ENCODE measurements at regions not wholly inside any gene's neighbourhood (a gene's known extent, or its start where the extent isn't known, plus 50 kb on each side); places are given as distances from the start of the nearest gene placed in this dataset.
"Not testable (repeated sequence)": the region's sequence is repeated elsewhere in the genome, so short reads cannot be mapped to it uniquely, and the experiment has no call there.

DNA sequence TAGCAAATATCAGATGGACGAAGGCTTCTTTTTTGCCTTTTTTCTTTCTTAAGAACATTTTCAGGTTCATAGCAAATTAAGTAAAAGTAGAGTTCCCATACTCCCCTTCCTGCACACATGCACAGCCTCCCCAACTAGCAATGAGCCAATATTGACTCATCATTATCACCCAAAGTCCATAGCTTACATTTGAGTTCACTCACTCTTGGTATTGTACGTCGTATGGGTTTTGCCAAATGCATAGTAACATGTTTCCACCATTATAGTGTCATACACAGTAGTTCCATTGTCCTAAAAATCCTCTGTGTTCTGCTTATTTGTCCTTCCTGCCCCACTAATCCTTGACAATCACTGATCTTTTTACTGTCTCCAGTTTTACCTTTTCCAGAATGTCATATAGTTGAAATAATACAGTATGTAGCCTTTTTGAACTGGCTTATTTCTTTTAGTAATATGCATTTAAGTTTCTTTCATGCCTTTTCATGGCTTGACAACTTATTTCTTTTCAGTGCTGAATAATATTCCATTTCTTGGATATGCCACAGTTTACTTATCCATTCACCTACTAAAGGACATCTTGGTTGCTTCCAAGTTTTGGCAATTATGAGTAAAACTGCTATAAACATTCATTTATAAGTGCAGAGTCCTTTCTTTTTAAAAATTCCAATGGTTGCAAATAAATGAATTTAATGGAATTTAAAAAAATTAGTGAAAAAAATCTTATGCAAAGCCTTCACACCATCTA lies 242.1 kb downstream of the ISL1 start:
- no peak overlapping the region for H3K4me3 ChIP-seq

DNA sequence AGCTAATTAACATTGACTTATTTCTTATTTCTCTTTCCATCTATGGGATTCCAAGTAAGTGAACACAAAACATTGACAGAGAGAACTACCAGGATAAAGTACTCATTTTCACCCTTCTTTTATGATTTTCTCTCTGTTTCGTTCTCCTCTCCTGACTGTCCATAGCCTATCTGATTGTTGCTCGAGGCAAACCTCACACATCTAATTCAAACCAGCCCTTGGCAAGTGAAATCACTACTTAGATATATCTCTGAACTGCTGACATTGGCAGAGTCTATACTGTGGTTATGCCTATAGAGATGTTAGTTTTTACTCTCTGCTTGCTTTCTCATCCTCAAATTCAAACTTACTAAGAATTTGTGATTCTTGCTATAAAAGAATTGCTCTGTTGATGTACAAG lies 248.8 kb downstream of the ISL1 start:
- Histone ChIP-seq H3K4me1 (no peaks in the 10 kb centered on the region), H3K36me3 (no peaks in the 10 kb centered on the region), H3K27ac (no peak overlapping the region), H3K27me3 (no peaks in the 10 kb centered on the region), H3K4me3 (no peak overlapping the region), H3K9me3 (no peaks in the 10 kb centered on the region)
- no peak for DNase-seq (ENCODE audit: low spot score in 2 of 2)
- TF ChIP-seq POLR2A (IDR thresholded peaks at IDR 0.05) (no peak), POLR2AphosphoS5 (IDR thresholded peaks at IDR 0.05) (no peak)
- TF ChIP-seq, protein P1, sequence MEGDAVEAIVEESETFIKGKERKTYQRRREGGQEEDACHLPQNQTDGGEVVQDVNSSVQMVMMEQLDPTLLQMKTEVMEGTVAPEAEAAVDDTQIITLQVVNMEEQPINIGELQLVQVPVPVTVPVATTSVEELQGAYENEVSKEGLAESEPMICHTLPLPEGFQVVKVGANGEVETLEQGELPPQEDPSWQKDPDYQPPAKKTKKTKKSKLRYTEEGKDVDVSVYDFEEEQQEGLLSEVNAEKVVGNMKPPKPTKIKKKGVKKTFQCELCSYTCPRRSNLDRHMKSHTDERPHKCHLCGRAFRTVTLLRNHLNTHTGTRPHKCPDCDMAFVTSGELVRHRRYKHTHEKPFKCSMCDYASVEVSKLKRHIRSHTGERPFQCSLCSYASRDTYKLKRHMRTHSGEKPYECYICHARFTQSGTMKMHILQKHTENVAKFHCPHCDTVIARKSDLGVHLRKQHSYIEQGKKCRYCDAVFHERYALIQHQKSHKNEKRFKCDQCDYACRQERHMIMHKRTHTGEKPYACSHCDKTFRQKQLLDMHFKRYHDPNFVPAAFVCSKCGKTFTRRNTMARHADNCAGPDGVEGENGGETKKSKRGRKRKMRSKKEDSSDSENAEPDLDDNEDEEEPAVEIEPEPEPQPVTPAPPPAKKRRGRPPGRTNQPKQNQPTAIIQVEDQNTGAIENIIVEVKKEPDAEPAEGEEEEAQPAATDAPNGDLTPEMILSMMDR (IDR thresholded peaks at IDR 0.05): no peak
- intact Hi-C loops (cut with DNase I; ENCODE audit: low total_unique reads): no loop called here

More for the DNA sequence above, 242.1 kb downstream of the ISL1 start:
- DNase-seq (ENCODE audit: low spot score in 2 of 2): no peak
- intact Hi-C loops (cut with DNase I; ENCODE audit: low total_unique reads): no loop called here
- Histone ChIP-seq H3K27me3 (no peaks in the 10 kb centered on the region), H3K36me3 (no peaks in the 10 kb centered on the region), H3K27ac (no peak overlapping the region), H3K9me3 (no peaks in the 10 kb centered on the region), H3K4me1 (no peaks in the 10 kb centered on the region)
- no peak for TF ChIP-seq POLR2A (IDR thresholded peaks at IDR 0.05)
- TF ChIP-seq POLR2AphosphoS5 (IDR thresholded peaks at IDR 0.05): no peak
- TF ChIP-seq, protein P1 (IDR thresholded peaks at IDR 0.05): no peak

DNA sequence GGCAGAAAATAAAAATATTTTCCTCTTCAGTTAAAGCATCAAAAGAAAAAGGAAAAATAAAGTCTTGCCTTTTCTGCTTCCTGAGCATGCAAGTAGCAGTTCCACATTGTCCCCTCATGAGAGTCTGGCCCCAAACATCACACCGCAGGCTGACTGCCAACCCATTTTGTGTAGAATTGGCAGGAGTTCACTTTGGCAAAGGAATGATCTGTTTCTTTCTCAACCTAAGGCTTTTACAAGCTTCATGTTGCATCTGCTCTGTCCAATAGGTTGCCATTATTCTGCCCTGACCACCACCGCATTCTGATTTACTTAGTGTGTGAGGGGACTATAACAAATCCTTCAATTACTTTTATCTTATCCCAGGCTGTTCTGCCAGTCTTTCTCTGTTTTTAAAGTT lies 249.5 kb downstream of the ISL1 start:
- Histone ChIP-seq H3K36me3 (no peaks in the 10 kb centered on the region), H3K27me3 (no peaks in the 10 kb centered on the region), H3K27ac (no peak overlapping the region), H3K9me3 (no peaks in the 10 kb centered on the region), H3K4me1 (no peaks in the 10 kb centered on the region), H3K4me3 (no peak overlapping the region)
- intact Hi-C loops (cut with DNase I; ENCODE audit: low total_unique reads): no loop called here
- no peak for DNase-seq (ENCODE audit: low spot score in 2 of 2)
- no peak for TF ChIP-seq POLR2A (IDR thresholded peaks at IDR 0.05)
- TF ChIP-seq, protein P1 (IDR thresholded peaks at IDR 0.05): no peak
- TF ChIP-seq POLR2AphosphoS5 (IDR thresholded peaks at IDR 0.05): no peak

DNA sequence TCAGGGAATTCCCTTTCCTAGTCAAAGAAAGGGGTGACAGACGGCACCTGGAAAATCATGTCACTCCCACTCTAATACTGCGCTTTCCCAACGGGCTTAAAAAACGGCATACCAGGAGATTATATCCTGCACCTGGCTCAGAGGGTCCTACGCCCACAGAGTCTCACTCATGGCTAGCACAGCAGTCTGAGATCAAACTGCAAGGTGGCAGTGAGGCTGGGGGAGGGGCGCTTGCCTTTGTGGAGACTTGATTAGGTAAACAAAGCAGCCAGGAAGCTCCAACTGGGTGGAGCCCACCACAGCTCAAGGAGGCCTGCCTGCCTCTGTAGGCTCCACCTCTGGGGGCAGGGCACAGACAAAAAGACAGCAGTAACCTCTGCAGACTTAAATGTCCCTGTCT lies 253.7 kb downstream of the ISL1 start:
- H3K27me3 ChIP-seq; intact Hi-C loops (cut with DNase I; ENCODE audit: low total_unique reads); H3K9me3 ChIP-seq; H3K36me3 ChIP-seq; DNase-seq (ENCODE audit: low spot score in 2 of 2); H3K4me1 ChIP-seq; H3K27ac ChIP-seq; H3K4me3 ChIP-seq: not testable (repeated sequence)

- Histone ChIP-seq H3K27me3 (no peaks in the 10 kb centered on the region), H3K27ac (no peak overlapping the region), H3K4me3 (no peak overlapping the region), H3K9me3 (no peaks in the 10 kb centered on the region), H3K4me1 (no peaks in the 10 kb centered on the region), H3K36me3 (no peaks in the 10 kb centered on the region)
- TF ChIP-seq, protein P1 (IDR thresholded peaks at IDR 0.05): no peak
- TF ChIP-seq POLR2A (IDR thresholded peaks at IDR 0.05) (no peak), POLR2AphosphoS5 (IDR thresholded peaks at IDR 0.05) (no peak)
- DNase-seq (ENCODE audit: low spot score in 2 of 2): no peak
- intact Hi-C loops (cut with DNase I; ENCODE audit: low total_unique reads): no loop called here
Observed at GRCh38 chr5:51644976-51645375, 261.7 kb downstream of the ISL1 start.
